ENCODE measurements at regions not wholly inside any gene's neighbourhood (a gene's known extent, or its start where the extent isn't known, plus 50 kb on each side); places are given as distances from the start of the nearest gene placed in this dataset.

GRCh38 chr12:19957308-19958125 is 410.8 kb upstream of the PDE3A start:
- no peak overlapping the region for H3K27ac ChIP-seq
- no peaks in the 10 kb centered on the region for H3K4me1 ChIP-seq
- H3K27me3 ChIP-seq: no peaks in the 10 kb centered on the region
- TF ChIP-seq, protein P1, sequence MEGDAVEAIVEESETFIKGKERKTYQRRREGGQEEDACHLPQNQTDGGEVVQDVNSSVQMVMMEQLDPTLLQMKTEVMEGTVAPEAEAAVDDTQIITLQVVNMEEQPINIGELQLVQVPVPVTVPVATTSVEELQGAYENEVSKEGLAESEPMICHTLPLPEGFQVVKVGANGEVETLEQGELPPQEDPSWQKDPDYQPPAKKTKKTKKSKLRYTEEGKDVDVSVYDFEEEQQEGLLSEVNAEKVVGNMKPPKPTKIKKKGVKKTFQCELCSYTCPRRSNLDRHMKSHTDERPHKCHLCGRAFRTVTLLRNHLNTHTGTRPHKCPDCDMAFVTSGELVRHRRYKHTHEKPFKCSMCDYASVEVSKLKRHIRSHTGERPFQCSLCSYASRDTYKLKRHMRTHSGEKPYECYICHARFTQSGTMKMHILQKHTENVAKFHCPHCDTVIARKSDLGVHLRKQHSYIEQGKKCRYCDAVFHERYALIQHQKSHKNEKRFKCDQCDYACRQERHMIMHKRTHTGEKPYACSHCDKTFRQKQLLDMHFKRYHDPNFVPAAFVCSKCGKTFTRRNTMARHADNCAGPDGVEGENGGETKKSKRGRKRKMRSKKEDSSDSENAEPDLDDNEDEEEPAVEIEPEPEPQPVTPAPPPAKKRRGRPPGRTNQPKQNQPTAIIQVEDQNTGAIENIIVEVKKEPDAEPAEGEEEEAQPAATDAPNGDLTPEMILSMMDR (IDR thresholded peaks at IDR 0.05): no peak
- DNase-seq: no peak
- no peaks in the 10 kb centered on the region for H3K36me3 ChIP-seq
- H3K4me3 ChIP-seq: no peak overlapping the region
- H3K9me3 ChIP-seq: no peaks in the 10 kb centered on the region

DNA sequence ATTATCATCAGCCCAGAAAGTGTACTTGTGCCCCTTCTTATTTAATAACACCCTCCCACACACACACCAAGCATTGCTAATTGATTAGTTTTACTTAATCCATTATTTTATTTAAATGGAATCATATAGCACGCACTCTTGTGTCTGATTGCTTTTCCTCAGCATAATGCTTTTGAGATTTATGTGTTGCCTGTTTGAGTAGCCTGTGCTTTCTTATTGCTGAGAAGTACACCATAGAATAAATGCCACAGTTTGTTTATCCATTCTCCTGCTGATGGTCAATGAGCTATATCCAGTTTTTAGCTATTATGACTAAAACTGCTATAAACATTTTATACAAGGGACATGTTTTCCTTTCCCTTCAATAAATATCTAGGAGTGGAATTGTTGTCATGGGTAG is 409.9 kb upstream of the PDE3A start:
- H3K4me3 ChIP-seq: no peak overlapping the region
- no peaks in the 10 kb centered on the region for H3K9me3 ChIP-seq
- H3K36me3 ChIP-seq: no peaks in the 10 kb centered on the region
- DNase-seq: no peak
- TF ChIP-seq POLR2A (IDR thresholded peaks at IDR 0.05): no peak
- TF ChIP-seq, protein P1 (IDR thresholded peaks at IDR 0.05): no peak
- H3K4me1 ChIP-seq: no peaks in the 10 kb centered on the region
- H3K27ac ChIP-seq: no peak overlapping the region
- no peaks in the 10 kb centered on the region for H3K27me3 ChIP-seq

- TF ChIP-seq, protein P1 (IDR thresholded peaks at IDR 0.05): no peak
- no peak for TF ChIP-seq POLR2A (IDR thresholded peaks at IDR 0.05)
- no peak for DNase-seq
- Histone ChIP-seq H3K9me3 (no peaks in the 10 kb centered on the region), H3K4me1 (no peaks in the 10 kb centered on the region), H3K4me3 (no peak overlapping the region), H3K27ac (no peak overlapping the region), H3K27me3 (no peaks in the 10 kb centered on the region), H3K36me3 (no peaks in the 10 kb centered on the region)
Observed at GRCh38 chr12:19959353-19959752, 409.0 kb upstream of the PDE3A start.

GRCh38 chr12:19960527-19960926 is 407.8 kb upstream of the PDE3A start:
- DNase-seq: no peak
- Histone ChIP-seq H3K36me3 (no peaks in the 10 kb centered on the region), H3K9me3 (no peaks in the 10 kb centered on the region), H3K27me3 (no peaks in the 10 kb centered on the region), H3K4me3 (no peak overlapping the region), H3K27ac (no peak overlapping the region), H3K4me1 (no peaks in the 10 kb centered on the region)
- TF ChIP-seq, protein P1 (IDR thresholded peaks at IDR 0.05): no peak
- no peak for TF ChIP-seq POLR2A (IDR thresholded peaks at IDR 0.05)

- H3K27ac ChIP-seq: no peak overlapping the region
- no peak overlapping the region for H3K4me3 ChIP-seq
- no peaks in the 10 kb centered on the region for H3K4me1 ChIP-seq
- H3K9me3 ChIP-seq: no peaks in the 10 kb centered on the region
- H3K27me3 ChIP-seq: no peaks in the 10 kb centered on the region
- TF ChIP-seq POLR2A (IDR thresholded peaks at IDR 0.05): no peak
- TF ChIP-seq, protein P1 (IDR thresholded peaks at IDR 0.05): no peak
- DNase-seq: no peak
- no peaks in the 10 kb centered on the region for H3K36me3 ChIP-seq
Observed at GRCh38 chr12:19962192-19962591, 406.1 kb upstream of the PDE3A start.

All from Peyer's patch (tissue), 4 donors.